ENCODE measurements at regions not wholly inside any gene's neighbourhood (a gene's known extent, or its start where the extent isn't known, plus 50 kb on each side); places are given as distances from the start of the nearest gene placed in this dataset.

DNA sequence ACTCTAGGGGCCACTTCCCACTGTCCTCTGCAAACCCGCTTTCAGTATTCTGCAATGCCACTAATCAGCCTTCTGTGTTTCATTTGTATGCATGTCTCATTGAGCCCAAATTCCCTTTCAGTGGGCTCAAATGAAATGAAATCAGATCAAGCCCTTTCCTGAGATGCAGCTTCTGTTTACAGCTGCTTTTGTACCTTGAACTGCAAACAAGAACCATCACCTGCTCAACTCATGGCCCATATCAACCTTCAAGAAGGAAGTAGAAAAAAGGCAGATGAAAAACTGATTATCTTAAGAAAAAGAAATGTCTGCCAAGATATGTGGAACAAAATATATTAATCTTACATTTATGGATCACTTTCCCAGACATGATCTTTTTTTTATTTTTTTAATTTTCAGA lies 141.1 kb upstream of the ARHGAP42 start:
- no peak overlapping the region for H3K27ac ChIP-seq
- H3K4me1 ChIP-seq (replicated peaks in 1 of 2) = peaks cover 0 to 27% of the 10 kb centered on the region in 2 donors
- WGBS, 10 experiments = 56 to 100% (median 100%) methylated on average over 1 of the region's 1 CpG; no CpG with 5 or more reads in 4 of the 10 experiments
- no peak for ATAC-seq (replicated peaks in 6 of 8)
- in situ Hi-C loops (cut with MboI; ENCODE audit: low pct_unique_long_range_greater_than_20kb in 2 of 9, low sequenced_read_pairs in 9 of 9, unreplicated experiment in 9 of 9) = no loop called here
- no peak overlapping the region for H3K4me3 ChIP-seq

DNA sequence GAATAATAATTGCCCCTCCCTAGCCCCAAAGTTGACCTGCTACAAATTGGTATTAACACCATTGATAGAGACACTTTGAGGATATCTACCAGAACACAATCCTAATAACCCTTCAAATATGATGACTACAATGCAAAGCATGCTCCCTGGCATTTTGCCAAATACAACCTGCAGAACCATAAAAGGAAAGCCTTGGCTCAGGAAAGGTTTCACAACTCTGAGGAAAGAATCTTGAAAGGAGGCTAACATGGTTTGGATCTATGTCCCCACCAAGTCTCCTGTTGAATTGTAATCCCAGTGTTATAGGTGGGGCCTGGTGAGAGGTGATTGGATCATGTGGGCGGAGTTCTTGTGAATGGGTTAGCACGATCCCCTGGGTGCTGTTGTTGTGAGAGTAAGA lies 140.4 kb upstream of the ARHGAP42 start:
- WGBS, 10 experiments = 50 to 100% (median 100%) methylated on average over 1 to 2 of the region's 2 CpGs; no CpG with 5 or more reads in 5 of the 10 experiments
- in situ Hi-C loops (cut with MboI; ENCODE audit: low pct_unique_long_range_greater_than_20kb in 2 of 9, low sequenced_read_pairs in 9 of 9, unreplicated experiment in 9 of 9) = no loop called here
- no peak overlapping the region for H3K27ac ChIP-seq
- no peak overlapping the region for H3K4me3 ChIP-seq
- peaks cover 0 to 34% of the 10 kb centered on the region in 2 donors for H3K4me1 ChIP-seq (replicated peaks in 1 of 2)
- no peak for ATAC-seq (replicated peaks in 6 of 8)

DNA sequence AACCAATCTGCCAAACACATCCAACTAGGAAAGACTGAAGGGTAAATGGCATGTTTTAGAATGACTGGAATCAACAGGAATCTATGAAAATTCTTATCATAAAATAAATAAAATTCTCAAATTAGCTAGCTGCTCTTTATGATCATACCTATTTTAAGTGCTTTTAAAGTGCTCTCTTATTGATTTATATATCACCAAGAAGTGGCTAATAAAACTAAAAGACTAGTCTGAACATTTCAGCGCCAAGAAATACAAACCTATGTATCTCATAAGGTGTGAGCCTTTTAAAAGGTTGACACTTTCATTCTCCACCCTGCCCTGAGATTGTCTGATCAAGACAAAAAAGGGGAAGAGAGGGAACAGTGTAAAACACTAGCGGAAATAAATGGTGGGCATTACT lies 136.8 kb upstream of the ARHGAP42 start:
- H3K27ac ChIP-seq = no peak overlapping the region
- ATAC-seq (replicated peaks in 6 of 8) = no peak
- H3K4me3 ChIP-seq = no peak overlapping the region
- H3K4me1 ChIP-seq (replicated peaks in 1 of 2) = peaks cover 0 to 36% of the 10 kb centered on the region in 2 donors
- 75 to 100% (median 88%) methylated on average over 1 to 2 of the region's 2 CpGs; no CpG with 5 or more reads in 1 of the 10 experiments for WGBS, 10 experiments
- in situ Hi-C loops (cut with MboI; ENCODE audit: low pct_unique_long_range_greater_than_20kb in 2 of 9, low sequenced_read_pairs in 9 of 9, unreplicated experiment in 9 of 9) = no loop called here

DNA sequence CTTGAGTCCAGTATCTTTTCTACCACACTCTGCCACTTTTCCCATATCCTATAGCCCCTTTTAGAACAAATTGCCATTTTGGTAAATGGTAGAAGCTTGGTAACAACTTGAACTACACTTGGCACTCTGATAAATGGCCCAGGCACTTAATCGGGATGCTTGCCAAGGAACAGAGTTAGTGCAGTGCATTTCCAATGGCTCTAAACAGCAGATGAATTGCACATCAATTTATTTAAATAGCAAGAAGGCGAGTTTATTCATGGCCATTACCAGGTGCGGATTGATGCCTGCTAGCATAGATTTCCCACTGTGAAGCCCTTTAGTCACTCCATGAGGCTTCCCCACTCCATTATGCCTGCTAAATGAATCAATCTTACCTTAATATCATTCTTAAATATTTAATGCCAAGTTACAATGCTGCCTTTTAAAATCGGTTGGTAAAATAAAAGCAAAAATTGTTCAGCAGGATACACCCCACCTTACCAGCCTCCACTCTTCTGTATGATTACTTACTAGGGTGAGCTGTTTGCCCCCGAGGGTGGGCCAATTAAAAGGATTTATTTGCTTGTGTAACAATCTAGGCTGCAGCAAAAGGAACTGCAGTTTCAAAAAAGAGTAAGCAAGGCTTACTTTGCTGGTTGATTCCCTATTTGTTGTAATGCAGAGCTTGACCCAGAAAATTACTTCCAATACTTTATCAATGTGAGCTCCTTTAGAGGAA lies 136.0 kb upstream of the ARHGAP42 start:
- peak; percentile 21 to 88 (median 64) for ATAC-seq (replicated peaks in 6 of 8)
- H3K4me1 ChIP-seq (replicated peaks in 1 of 2) = peaks cover 0 to 35% of the 10 kb centered on the region in 2 donors
- no peak overlapping the region for H3K4me3 ChIP-seq
- H3K27ac ChIP-seq = no peak overlapping the region
- 8 to 67% (median 25%) methylated on average over 2 to 5 of the region's 5 CpGs for WGBS, 10 experiments
- in situ Hi-C loops (cut with MboI; ENCODE audit: low pct_unique_long_range_greater_than_20kb in 2 of 9, low sequenced_read_pairs in 9 of 9, unreplicated experiment in 9 of 9) = no loop called here

- H3K27ac ChIP-seq = no peak overlapping the region
- H3K4me3 ChIP-seq = no peak overlapping the region
- ATAC-seq (replicated peaks in 6 of 8) = peak in 1 of 8 experiments; percentile 50
- in situ Hi-C loops (cut with MboI; ENCODE audit: low pct_unique_long_range_greater_than_20kb in 2 of 9, low sequenced_read_pairs in 9 of 9, unreplicated experiment in 9 of 9) = no loop called here
- peaks cover 0 to 11% of the 10 kb centered on the region in 2 donors for H3K4me1 ChIP-seq (replicated peaks in 1 of 2)
These were observed 131.2 kb upstream of the ARHGAP42 start for GRCh38 chr11:100555931-100556330.

DNA sequence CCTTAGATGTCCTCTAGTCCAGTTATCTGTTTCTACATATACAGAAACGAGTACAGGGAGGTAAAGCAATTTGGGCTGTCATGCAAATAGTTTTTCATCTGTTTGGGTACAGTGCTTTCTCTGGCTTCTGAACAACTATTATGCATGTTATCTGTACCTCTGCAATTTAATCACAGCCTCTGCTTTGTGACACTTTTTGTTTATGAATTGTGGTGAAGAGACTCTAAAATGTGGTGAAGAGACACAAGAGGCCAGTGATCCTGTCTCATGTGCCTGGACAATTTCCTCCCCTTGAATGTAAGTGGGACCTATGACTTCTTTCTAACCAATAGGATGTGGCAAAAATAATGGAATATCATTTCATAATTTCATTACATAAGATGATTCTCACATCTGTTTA lies 130.3 kb upstream of the ARHGAP42 start:
- H3K4me3 ChIP-seq = no peak overlapping the region
- no peak for ATAC-seq (replicated peaks in 6 of 8)
- WGBS, 10 experiments = 13 to 100% (median 83%) methylated on average over 1 of the region's 1 CpG; no CpG with 5 or more reads in 3 of the 10 experiments
- in situ Hi-C loops (cut with MboI; ENCODE audit: low pct_unique_long_range_greater_than_20kb in 2 of 9, low sequenced_read_pairs in 9 of 9, unreplicated experiment in 9 of 9) = no loop called here
- peaks cover 0 to 3% of the 10 kb centered on the region in 2 donors for H3K4me1 ChIP-seq (replicated peaks in 1 of 2)
- H3K27ac ChIP-seq = no peak overlapping the region

DNA sequence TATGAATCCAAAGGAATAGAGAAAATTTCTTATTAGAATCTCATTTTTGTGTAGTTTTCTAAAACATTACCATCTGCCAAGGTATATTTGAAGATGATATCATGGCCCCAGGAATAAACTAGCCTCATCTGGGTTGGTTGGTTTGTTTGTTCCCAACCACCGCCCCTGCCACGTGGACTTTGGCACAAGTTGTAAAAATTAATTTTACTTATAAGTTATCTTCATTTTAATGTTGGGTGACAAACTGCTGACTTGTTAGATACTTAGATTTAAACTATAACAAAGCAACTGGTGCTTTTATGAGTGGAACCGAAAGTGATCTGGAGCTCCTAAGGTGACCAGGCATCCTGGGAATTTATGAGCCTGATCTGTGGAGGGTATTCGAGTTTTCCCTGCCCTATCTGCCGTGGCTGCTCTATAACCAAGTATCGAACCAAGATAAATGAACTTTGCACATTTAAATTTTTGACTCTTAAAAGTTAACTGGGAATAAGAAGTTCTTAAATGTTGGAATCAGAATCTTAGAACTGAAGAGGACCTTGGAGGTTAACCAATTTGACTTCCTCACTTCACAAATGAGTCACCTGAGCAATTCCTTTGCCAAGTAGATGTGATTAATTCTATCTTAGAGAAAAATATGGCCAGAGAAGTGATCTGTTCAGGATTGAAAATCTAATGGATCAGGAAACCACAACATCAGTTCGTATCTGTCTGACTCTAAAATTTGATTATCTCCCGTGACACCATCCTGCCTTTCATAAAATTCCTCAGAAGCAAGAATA lies 129.1 kb upstream of the ARHGAP42 start:
- Histone ChIP-seq H3K4me1 (replicated peaks in 1 of 2) (peaks cover 0 to 3% of the 10 kb centered on the region in 2 donors), H3K4me3 (no peak overlapping the region), H3K27ac (no peak overlapping the region)
- 30 to 100% (median 84%) methylated on average over 2 to 8 of the region's 8 CpGs for WGBS, 10 experiments
- no peak for ATAC-seq (replicated peaks in 6 of 8)
- in situ Hi-C loops (cut with MboI; ENCODE audit: low pct_unique_long_range_greater_than_20kb in 2 of 9, low sequenced_read_pairs in 9 of 9, unreplicated experiment in 9 of 9) = no loop called here

GRCh38 chr11:100560606-100561005 lies 126.5 kb upstream of the ARHGAP42 start:
- in situ Hi-C loops (cut with MboI; ENCODE audit: low pct_unique_long_range_greater_than_20kb in 2 of 9, low sequenced_read_pairs in 9 of 9, unreplicated experiment in 9 of 9) = no loop called here
- no peak for ATAC-seq (replicated peaks in 6 of 8)
- no peak overlapping the region for H3K27ac ChIP-seq

GRCh38 chr11:100561323-100561722 lies 125.8 kb upstream of the ARHGAP42 start:
- 13 to 75% (median 50%) methylated on average over 1 of the region's 1 CpG; no CpG with 5 or more reads in 3 of the 10 experiments for WGBS, 10 experiments
- no peak for ATAC-seq (replicated peaks in 6 of 8)
- in situ Hi-C loops (cut with MboI; ENCODE audit: low pct_unique_long_range_greater_than_20kb in 2 of 9, low sequenced_read_pairs in 9 of 9, unreplicated experiment in 9 of 9) = no loop called here
- Histone ChIP-seq H3K27ac (no peak overlapping the region), H3K4me1 (replicated peaks in 1 of 2) (peaks cover 0 to 3% of the 10 kb centered on the region in 2 donors), H3K4me3 (no peak overlapping the region)

More at GRCh38 chr11:100560606-100561005, 126.5 kb upstream of the ARHGAP42 start:
- peaks cover 0 to 3% of the 10 kb centered on the region in 2 donors for H3K4me1 ChIP-seq (replicated peaks in 1 of 2)
- H3K4me3 ChIP-seq = no peak overlapping the region
- WGBS, 10 experiments = 81 to 100% (median 91%) methylated on average over 2 to 3 of the region's 3 CpGs; no CpG with 5 or more reads in 2 of the 10 experiments

DNA sequence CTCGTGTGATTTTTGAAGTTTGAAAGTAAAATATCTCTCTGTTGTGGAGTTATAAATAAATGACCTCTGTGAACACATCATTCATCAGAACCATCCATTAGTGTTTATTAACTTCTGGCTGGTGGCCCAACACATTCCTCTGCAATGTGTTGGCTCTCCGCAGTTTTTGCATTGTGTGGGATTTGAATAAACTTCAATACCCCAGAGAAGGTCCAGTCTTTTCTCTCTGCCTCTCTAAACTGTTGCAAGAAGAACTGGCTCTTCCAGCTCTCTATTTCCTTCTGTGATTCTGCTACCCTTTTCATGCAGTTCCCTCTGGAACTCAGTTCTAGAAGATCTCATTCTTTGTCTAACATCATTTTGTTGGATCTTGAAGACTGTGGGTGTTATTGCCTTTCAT lies 125.0 kb upstream of the ARHGAP42 start:
- Histone ChIP-seq H3K4me3 (no peak overlapping the region), H3K27ac (no peak overlapping the region), H3K4me1 (replicated peaks in 1 of 2) (peaks cover 0 to 3% of the 10 kb centered on the region in 2 donors)
- ATAC-seq (replicated peaks in 6 of 8) = peak in 6 of 8 experiments; percentile 51 to 100 (median 73)
- 0 to 88% (median 45%) methylated on average over 1 to 2 of the region's 2 CpGs for WGBS, 10 experiments
- in situ Hi-C loops (cut with MboI; ENCODE audit: low pct_unique_long_range_greater_than_20kb in 2 of 9, low sequenced_read_pairs in 9 of 9, unreplicated experiment in 9 of 9) = no loop called here

DNA sequence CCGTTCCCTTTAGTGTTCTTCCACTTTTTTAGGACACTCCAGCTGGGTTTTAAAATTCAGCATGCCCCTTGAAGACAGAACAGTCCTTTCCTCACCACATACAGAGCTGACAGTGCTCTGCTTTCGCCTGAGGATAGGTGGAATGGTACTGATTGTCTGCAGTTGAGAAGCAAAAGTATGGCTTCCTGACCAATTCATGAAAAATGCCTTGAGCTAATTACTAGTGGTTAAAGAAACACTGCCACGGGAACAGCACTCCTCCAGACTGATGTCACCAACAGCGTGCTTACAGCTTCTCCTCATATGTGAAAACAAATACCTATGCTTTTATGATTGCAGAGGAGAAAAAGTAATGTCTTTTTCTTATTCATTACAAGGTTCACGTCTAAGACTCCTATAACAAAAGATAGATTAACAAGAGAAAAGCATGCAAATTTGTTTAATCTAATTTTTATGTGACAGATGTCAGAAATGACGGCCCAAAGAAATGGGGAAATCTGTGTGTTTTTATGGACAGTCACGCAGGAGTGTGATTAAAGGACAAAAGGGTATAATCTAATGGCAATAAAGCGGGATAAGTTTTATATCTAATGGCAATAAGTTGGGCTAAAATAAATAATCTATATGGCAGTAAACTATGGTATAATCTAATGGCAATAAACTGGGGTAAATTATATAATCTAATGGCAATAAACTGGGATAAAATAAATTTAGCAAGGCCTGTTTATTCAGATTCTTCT lies 123.4 kb upstream of the ARHGAP42 start:
- in situ Hi-C loops (cut with MboI; ENCODE audit: low pct_unique_long_range_greater_than_20kb in 2 of 9, low sequenced_read_pairs in 9 of 9, unreplicated experiment in 9 of 9) = no loop called here
- 59 to 100% (median 78%) methylated on average over 2 to 8 of the region's 8 CpGs for WGBS, 10 experiments
- H3K27ac ChIP-seq = no peak overlapping the region
- no peak overlapping the region for H3K4me3 ChIP-seq
- ATAC-seq (replicated peaks in 6 of 8) = peak in 3 of 8 experiments; percentile 24 to 33 (median 32)
- H3K4me1 ChIP-seq (replicated peaks in 1 of 2) = peaks cover 0 to 3% of the 10 kb centered on the region in 2 donors

DNA sequence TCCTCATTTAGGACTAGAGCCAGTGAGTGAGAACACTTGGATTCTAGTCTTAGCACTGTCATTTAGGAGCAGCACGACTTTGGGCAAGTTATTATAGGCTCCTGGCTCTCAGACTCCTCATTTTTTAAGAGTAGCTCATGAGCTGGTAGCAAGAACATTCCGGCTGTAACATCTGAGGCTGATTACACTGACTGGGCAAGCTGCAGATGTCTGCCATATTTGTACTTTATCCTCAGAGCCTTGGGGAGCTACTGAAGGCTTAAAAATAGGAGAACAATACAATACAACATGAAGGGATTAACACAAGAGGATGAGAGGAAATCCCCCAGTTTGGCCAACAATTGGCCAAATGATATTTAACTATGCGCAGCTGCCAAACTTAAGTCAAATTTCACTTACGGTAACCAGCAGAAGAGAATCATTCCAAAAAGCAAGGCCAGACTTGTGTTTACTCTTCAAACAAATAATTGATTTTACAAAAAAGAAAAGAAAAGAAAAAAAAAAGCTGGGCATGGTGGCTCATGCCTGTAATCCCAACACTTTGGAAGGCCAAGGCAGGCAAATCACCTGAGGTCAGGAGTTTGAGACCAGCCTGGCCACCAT lies 113.1 kb upstream of the ARHGAP42 start:
- ATAC-seq (replicated peaks in 6 of 8) = no peak
- H3K4me3 ChIP-seq = no peak overlapping the region
- no peak overlapping the region for H3K27ac ChIP-seq
- in situ Hi-C loops (cut with MboI; ENCODE audit: low pct_unique_long_range_greater_than_20kb in 2 of 9, low sequenced_read_pairs in 9 of 9, unreplicated experiment in 9 of 9) = loop anchor here in 1 of 9 experiments (10.0 kb wide), 1 partner anchor 361 kb away; no protein-coding TSS in a partner anchor
- 9 to 100% (median 58%) methylated on average over 1 to 4 of the region's 4 CpGs; no CpG with 5 or more reads in 1 of the 10 experiments for WGBS, 10 experiments
- H3K4me1 ChIP-seq (replicated peaks in 1 of 2) = no peaks in the 10 kb centered on the region
